ENCODE measurements at regions not wholly inside any gene's neighbourhood (a gene's known extent, or its start where the extent isn't known, plus 50 kb on each side); places are given as distances from the start of the nearest gene placed in this dataset.

- TF ChIP-seq ZNF121 (tag by site-specific recombination; IDR thresholded peaks at IDR 0.05) (no peak), SP2 (tag by site-specific recombination; IDR thresholded peaks at IDR 0.05) (no peak)
These were observed 136.0 kb upstream of the NGF start for GRCh38 chr1:115473986-115474565.
